PC-3 (cell line): ENCODE measurements at regions not wholly inside any gene's neighbourhood (a gene's known extent, or its start where the extent isn't known, plus 50 kb on each side); places are given as distances from the start of the nearest gene placed in this dataset.

Source experiments
- ATAC-seq: fragments of 200-7000 bp; cut with Tn5 transposase; 2 replicates; pipeline ENCODE4 v1.9.1; 2020; ENCODE audit warnings: mild to moderate bottlenecking, moderate library complexity
- BruUV-seq: library from RNA; stranded (reverse); fragments of 400-500 nt; replicated peaks from 2 replicates; lab custom pipeline; 2021; lab: Mats Ljungman, UMichigan
- CTCF ChIA-PET: fragments of 300-600 bp; sonication (Branson Sonifier 250); formaldehyde crosslinking; loops from one replicate; lab custom pipeline; 2022; ENCODE audit warnings: antibody characterized with exemption; lab: Charles Lee
- POLR2A ChIA-PET: fragments of 300-600 bp; sonication (Branson Sonifier 250); formaldehyde crosslinking; loops from one replicate; lab custom pipeline; 2022; ENCODE audit warnings: antibody characterized with exemption; ENCODE audit not compliant: unreplicated experiment; lab: Charles Lee
- DNase-seq: peaks from one replicate; pipeline ENCODE4 v3.0.0-alpha.2; 2015
- H2AFZ ChIP-seq: fragments of 300-600 bp; sonication (generic); 2 replicates; pipeline ENCODE4 v1.6.0; 2016; ENCODE audit warnings: antibody characterized with exemption, low read length
- H3F3A ChIP-seq: fragments of 300-600 bp; sonication (generic); one replicate; pipeline ENCODE4 v1.6.0; 2017; ENCODE audit warnings: antibody characterized with exemption, low read length, control low read depth, mild to moderate bottlenecking; ENCODE audit not compliant: unreplicated experiment
- H3K27ac ChIP-seq: fragments of 300-600 bp; sonication (generic); 2 replicates; pipeline ENCODE4 v1.5.1; 2016; ENCODE audit warnings: mild to moderate bottlenecking, low read length
- H3K27me3 ChIP-seq: fragments of 300-600 bp; sonication (generic); 2 replicates; pipeline ENCODE4 v1.6.1; 2016; ENCODE audit warnings: low read length, mixed read lengths
- H3K36me3 ChIP-seq: fragments of 300-600 bp; sonication (generic); 2 replicates; pipeline ENCODE4 v1.6.1; 2016; ENCODE audit warnings: low read depth, mixed run types, low read length, mixed read lengths
- H3K4me1 ChIP-seq: fragments of 300-600 bp; sonication (generic); 2 replicates; pipeline ENCODE4 v1.5.1; 2016; ENCODE audit warnings: low read length; ENCODE audit not compliant: insufficient read depth
- H3K4me2 ChIP-seq: fragments of 300-600 bp; sonication (generic); 2 replicates; pipeline ENCODE4 v1.6.0; 2016; ENCODE audit warnings: low read length
- H3K4me3 ChIP-seq: fragments of 300-600 bp; sonication (generic); 2 replicates; pipeline ENCODE4 v1.5.1; 2016; ENCODE audit warnings: mild to moderate bottlenecking, low read length, mixed read lengths
- H3K79me2 ChIP-seq: fragments of 300-600 bp; sonication (generic); 2 replicates; pipeline ENCODE4 v1.6.1; 2017; ENCODE audit warnings: low read length, mixed read lengths
- H3K9ac ChIP-seq: fragments of 300-600 bp; sonication (generic); 2 replicates; pipeline ENCODE4 v1.6.0; 2016; ENCODE audit warnings: mild to moderate bottlenecking, low read length
- H3K9me2 ChIP-seq: fragments of 300-600 bp; sonication (generic); replicated peaks from 2 replicates; pipeline ENCODE4 v1.6.1; 2016; ENCODE audit warnings: mixed run types, low read length, mixed read lengths
- H3K9me3 ChIP-seq: fragments of 300-600 bp; sonication (generic); 2 replicates; pipeline ENCODE4 v1.6.1; 2016; ENCODE audit warnings: low read length, mixed read lengths
- H4K20me1 ChIP-seq: fragments of 300-600 bp; sonication (generic); 2 replicates; pipeline ENCODE4 v1.6.1; 2016; ENCODE audit warnings: low read length, mixed read lengths
- CTCF ChIP-seq: fragments of 300-600 bp; sonication (generic); conservative IDR thresholded peaks from 2 replicates; pipeline ENCODE4 v1.5.1; 2017; ENCODE audit warnings: antibody characterized with exemption, low read depth, mild to moderate bottlenecking, low read length
- EZH2 ChIP-seq: fragments of 300-600 bp; sonication (generic); IDR thresholded peaks from one replicate; pipeline ENCODE4 v1.6.1; 2017; ENCODE audit warnings: antibody characterized with exemption, mild to moderate bottlenecking, low read length; ENCODE audit not compliant: unreplicated experiment
- EZH2phosphoT487 ChIP-seq: fragments of 300-600 bp; sonication (generic); IDR thresholded peaks from 2 replicates; pipeline ENCODE4 v1.6.1; 2018; ENCODE audit warnings: mild to moderate bottlenecking, antibody characterized with exemption, low read length, borderline replicate concordance
- intact Hi-C: fragments of 100-400 bp; cut with micrococcal nuclease; formaldehyde crosslinking; loops from 2 replicates; pipeline ENCODE4 v1.9.0; 2023

- ATAC-seq (no peak), DNase-seq (no peak)
- Histone ChIP-seq H3K36me3 (no peaks in the 10 kb centered on the region), H3K9me2 (no peaks in the 10 kb centered on the region), H3K4me2 (no peak overlapping the region), H3K79me2 (no peaks in the 10 kb centered on the region), H2AFZ (no peak overlapping the region), H3K9ac (no peak overlapping the region), H3K4me1 (no peaks in the 10 kb centered on the region), H3K27ac (no peak overlapping the region), H3K27me3 (no peaks in the 10 kb centered on the region), H3K9me3 (no peaks in the 10 kb centered on the region), H3K4me3 (no peak overlapping the region), H3F3A (no peaks in the 10 kb centered on the region), H4K20me1 (no peaks in the 10 kb centered on the region)
- TF ChIP-seq EZH2phosphoT487 (no peak), EZH2 (no peak), CTCF (no peak)
- CTCF ChIA-PET: no interaction called here
- POLR2A ChIA-PET: no interaction called here
- intact Hi-C loops: no loop called here
- BruUV-seq: no TSS peak
These were observed 114.2 kb upstream of the UQCRFS1 start for GRCh38 chr19:29326849-29327840.

GRCh38 chr19:29328586-29328985, 115.6 kb upstream of the UQCRFS1 start:
- BruUV-seq: no TSS peak
- no peaks in the 10 kb centered on the region for H3K4me1 ChIP-seq
- CTCF ChIA-PET: no interaction called here

More at GRCh38 chr19:29328586-29328985, 115.6 kb upstream of the UQCRFS1 start:
- intact Hi-C loops: no loop called here
- no peaks in the 10 kb centered on the region for H4K20me1 ChIP-seq
- no peak overlapping the region for H3K9ac ChIP-seq
- no peaks in the 10 kb centered on the region for H3K9me3 ChIP-seq
- no peaks in the 10 kb centered on the region for H3K36me3 ChIP-seq
- no peak overlapping the region for H3K4me3 ChIP-seq
- no peaks in the 10 kb centered on the region for H3K9me2 ChIP-seq
- no peak overlapping the region for H2AFZ ChIP-seq
- POLR2A ChIA-PET: no interaction called here
- H3F3A ChIP-seq: no peaks in the 10 kb centered on the region
- no peak for TF ChIP-seq CTCF
- TF ChIP-seq EZH2: no peak
- no peak for TF ChIP-seq EZH2phosphoT487
- no peak for DNase-seq
- ATAC-seq: no peak
- H3K79me2 ChIP-seq: no peaks in the 10 kb centered on the region
- H3K27ac ChIP-seq: no peak overlapping the region
- H3K4me2 ChIP-seq: no peak overlapping the region
- H3K27me3 ChIP-seq: no peaks in the 10 kb centered on the region
